Fibroblast of villous mesenchyme (primary cell): ENCODE measurements at regions not wholly inside any gene's neighbourhood (a gene's known extent, or its start where the extent isn't known, plus 50 kb on each side); places are given as distances from the start of the nearest gene placed in this dataset.
"Not testable (repeated sequence)": the region's sequence is repeated elsewhere in the genome, so short reads cannot be mapped to it uniquely, and the experiment has no call there.

ENCODE experiments used
- DNase-seq: peaks from one replicate; pipeline ENCODE4 v3.0.0-alpha.2; 2010; ENCODE audit warnings: low read depth
- H3K4me3 ChIP-seq: 2 replicates; pipeline ENCODE4 v1.5.1; 2011; ENCODE audit warnings: low read depth, mild to moderate bottlenecking, low read length
- TF ChIP-seq, protein P1 (sequence below): IDR thresholded peaks from 2 replicates; pipeline ENCODE4 v1.5.1; 2012; ENCODE audit warnings: low read depth, mild to moderate bottlenecking, low read length; ENCODE audit not compliant: insufficient read depth

DNA sequence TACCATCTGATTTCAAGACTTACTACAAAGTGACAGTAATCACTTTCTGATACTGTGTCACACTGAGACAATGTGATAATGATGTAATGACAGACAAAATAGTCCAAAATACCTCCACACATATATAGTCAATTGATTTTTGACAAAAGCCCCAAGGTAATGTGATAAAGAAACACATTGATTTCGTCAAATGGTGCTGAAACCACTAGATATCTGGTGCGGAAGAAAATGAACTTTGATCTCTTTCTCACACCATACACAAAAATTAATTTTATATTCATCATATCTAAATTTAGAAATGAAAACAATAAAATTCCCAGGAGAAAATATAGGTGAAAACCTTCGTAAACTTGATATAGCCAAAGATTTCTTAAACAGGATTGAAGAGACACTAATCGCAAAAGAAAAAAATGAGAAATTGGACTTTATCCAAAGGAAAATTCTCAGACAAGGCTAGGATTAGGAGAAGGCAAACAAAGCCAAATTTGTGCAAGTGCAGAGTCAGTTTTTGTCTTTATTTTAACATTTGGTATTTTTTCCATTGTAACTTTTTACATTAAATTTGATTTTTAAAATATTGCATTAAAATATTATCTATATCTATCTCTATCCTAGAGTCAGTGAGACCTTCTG, 739.9 kb downstream of the DIAPH3 start:
- TF ChIP-seq, protein P1, sequence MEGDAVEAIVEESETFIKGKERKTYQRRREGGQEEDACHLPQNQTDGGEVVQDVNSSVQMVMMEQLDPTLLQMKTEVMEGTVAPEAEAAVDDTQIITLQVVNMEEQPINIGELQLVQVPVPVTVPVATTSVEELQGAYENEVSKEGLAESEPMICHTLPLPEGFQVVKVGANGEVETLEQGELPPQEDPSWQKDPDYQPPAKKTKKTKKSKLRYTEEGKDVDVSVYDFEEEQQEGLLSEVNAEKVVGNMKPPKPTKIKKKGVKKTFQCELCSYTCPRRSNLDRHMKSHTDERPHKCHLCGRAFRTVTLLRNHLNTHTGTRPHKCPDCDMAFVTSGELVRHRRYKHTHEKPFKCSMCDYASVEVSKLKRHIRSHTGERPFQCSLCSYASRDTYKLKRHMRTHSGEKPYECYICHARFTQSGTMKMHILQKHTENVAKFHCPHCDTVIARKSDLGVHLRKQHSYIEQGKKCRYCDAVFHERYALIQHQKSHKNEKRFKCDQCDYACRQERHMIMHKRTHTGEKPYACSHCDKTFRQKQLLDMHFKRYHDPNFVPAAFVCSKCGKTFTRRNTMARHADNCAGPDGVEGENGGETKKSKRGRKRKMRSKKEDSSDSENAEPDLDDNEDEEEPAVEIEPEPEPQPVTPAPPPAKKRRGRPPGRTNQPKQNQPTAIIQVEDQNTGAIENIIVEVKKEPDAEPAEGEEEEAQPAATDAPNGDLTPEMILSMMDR = no peak

DNA sequence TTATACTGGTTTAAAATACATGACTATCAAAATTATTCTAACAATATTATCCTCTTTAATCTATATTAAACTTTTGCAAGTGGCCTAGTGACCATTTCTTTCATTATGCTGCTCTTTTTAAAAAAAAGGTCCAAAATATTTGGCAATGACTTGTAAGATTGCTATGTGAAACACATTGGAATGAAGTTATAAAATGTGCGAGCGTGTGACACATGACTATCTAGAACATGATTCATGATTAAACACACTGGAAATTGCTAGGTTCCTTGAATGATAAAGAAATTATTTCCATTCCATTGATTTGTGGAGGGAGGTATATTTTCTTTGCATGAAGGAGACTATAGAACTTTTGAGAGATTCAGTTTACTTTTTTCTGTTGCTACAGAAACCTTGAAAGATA, 739.1 kb downstream of the DIAPH3 start:
- H3K4me3 ChIP-seq = no peak overlapping the region
- TF ChIP-seq, protein P1 = no peak
- no peak for DNase-seq

More for the DNA sequence above, 739.9 kb downstream of the DIAPH3 start:
- DNase-seq = no peak
- H3K4me3 ChIP-seq = no peak overlapping the region

DNA sequence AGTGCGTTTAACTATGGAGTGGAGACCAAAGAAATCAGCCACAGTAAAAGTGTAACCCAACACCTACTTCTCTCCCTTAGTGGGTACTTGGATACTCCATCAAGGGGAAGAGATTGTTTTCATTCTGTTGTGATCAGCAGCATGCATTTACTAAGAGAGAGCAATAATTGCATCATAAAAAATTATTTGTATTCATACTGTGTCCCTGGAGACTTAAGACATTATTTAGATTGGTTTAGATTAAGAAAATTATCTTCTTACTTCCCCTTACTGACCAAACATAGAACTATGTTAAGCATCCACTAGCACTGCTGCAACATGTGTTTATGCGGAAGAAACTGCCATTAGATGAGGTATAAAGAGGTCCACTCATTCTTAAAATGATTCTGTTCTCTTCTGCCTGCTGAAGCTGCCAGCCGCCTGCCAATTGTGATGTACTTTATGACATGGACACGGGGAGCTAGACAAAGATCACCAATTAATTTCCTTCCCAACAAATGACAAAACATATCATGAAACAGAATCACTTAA, 738.5 kb downstream of the DIAPH3 start:
- H3K4me3 ChIP-seq = no peak overlapping the region
- DNase-seq = peak; percentile 7
- TF ChIP-seq, protein P1 = no peak

DNA sequence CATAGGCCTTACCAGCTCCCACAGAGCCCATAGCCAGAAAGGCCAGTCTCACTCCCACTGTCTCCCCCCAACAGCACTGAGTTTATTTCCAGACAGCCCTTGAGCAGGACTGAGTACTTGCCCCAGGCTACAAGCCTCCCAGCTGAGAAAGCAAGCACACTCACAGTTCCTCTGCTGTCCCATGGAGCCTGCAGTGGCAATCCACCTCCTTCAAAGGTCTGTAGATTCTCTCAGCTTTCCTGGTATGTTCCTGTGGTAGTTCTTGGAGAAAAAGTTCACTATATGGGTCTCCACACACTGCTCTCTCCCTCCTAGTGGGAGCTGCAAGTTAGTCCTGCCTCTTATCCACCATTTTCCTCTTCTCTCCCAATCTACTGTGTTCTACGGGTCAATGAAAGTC, 728.7 kb downstream of the DIAPH3 start:
- DNase-seq = no peak
- TF ChIP-seq, protein P1 = no peak
- H3K4me3 ChIP-seq = no peak overlapping the region

DNA sequence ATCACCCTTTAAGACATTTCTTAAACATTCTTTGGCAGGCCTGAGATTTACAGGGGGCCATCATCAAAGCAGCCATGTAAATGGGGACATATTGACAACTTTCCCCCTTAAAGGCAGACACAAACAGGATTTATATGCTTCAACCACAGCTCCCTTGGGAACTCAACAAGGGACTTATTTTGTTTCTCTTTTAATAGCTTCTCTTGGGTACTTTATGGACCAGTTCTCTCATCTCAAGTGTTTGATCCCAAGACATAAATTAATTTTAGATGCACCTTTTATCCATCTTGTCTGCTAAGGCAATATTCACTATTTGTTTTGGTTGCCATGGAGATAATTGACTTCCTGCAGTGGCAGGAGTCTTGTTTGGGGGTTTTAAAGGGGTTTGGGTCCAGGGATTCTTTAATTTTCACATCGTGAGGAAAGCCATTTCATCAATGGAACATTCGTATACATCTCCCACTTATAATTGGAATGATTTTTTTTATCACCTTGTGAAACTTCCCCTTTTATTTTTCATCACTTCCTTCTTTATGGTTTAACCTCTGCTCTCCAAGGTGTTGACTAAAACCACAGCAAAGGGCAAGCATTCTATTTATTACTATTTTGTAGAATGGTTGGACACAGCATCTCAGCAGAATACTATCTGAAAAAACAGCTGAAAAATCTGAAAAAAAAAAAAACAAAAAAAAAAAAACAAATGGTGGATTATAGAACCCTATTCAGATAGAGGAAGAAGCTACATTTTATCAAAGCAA, 726.0 kb downstream of the DIAPH3 start:
- DNase-seq = no peak
- TF ChIP-seq, protein P1 = no peak
- H3K4me3 ChIP-seq = no peak overlapping the region

DNA sequence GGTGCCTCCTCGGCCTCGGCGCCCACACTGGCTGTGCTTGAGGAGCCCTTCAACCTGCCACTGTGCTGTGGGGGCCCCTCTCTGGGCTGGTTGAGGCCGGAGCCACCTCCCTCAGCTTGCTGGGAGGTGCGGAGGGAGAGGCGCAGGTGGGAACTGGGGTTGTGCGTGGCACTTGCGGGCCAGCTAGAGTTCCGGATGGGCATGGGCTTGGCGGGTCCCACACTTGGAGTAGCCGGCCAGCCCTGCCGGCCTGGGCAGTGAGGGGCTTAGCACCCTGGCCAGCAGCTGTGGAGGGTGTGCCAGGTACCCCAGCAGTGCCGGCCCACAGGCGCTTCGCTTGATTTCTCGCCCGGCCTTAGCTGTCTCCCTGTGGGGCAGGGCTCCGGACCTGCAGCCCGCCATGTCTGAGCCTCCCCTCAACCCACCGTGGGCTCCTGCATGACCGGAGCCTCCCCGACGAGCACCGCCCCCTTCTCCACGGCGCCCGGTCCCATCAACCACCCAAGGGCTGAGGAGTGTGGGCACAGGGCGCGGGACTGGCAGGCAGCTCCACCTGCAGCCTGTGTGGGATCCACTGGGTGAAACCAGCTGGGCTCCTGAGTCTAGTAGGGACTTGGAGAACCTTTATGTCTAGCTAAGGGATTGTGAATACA, 723.8 kb downstream of the DIAPH3 start:
- TF ChIP-seq, protein P1 = no peak
- no peak overlapping the region for H3K4me3 ChIP-seq
- DNase-seq = no peak

DNA sequence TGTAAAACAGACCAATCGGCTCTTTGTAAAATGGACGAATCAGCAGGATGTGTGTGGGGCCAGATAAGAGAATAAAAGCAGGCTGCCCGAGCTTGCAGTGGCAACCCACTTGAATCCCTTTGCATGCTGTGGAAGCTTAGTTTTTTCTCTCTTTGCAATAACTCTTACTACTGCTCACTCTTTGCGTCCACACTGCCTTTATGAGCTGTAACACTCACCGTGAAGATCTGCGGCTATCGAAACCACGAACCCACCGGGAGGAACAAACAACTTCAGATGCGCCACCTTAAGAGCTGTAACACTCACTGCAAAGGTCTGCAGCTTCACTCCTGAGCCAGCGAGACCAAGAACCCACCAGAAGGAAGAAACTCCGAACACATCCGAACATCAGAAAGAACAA, 722.7 kb downstream of the DIAPH3 start:
- not testable (repeated sequence) for DNase-seq, H3K4me3 ChIP-seq
